Activated B cell treated with CpG ODN at 0.5 μM for 24 hours (primary cell): ENCODE measurements at regions not wholly inside any gene's neighbourhood (a gene's known extent, or its start where the extent isn't known, plus 50 kb on each side); places are given as distances from the start of the nearest gene placed in this dataset.
A peak's percentile ranks its signal among the peaks of the same experiment; 100 is the strongest.

Source experiments
- ATAC-seq: fragments of 200-7000 bp; cut with Tn5 transposase; one replicate; pipeline ENCODE4 v1.10.0; 2021; ENCODE audit warnings: low read depth, mild to moderate bottlenecking, moderate library complexity
- CTCF ChIA-PET: fragments of 350-600 bp; sonication (Branson Sonifier 250); formaldehyde crosslinking; loops from one replicate; lab custom pipeline; 2021; ENCODE audit warnings: antibody characterized with exemption; lab: Charles Lee
- POLR2A ChIA-PET: fragments of 350-600 bp; sonication (Branson Sonifier 250); formaldehyde crosslinking; loops from one replicate; lab custom pipeline; 2021; ENCODE audit warnings: antibody characterized with exemption; lab: Charles Lee
- DNase-seq: peaks from one replicate; pipeline ENCODE4 v3.0.0; 2022
- H3K27ac Mint-ChIP-seq: one replicate; pipeline ENCODE4 v1.8.0; 2020; ENCODE audit warnings: mixed read lengths
- H3K27me3 Mint-ChIP-seq: one replicate; pipeline ENCODE4 v1.8.0; 2021; ENCODE audit warnings: mixed read lengths
- H3K36me3 Mint-ChIP-seq: one replicate; pipeline ENCODE4 v1.8.0; 2021; ENCODE audit warnings: low read depth, mixed read lengths
- H3K4me1 Mint-ChIP-seq: one replicate; pipeline ENCODE4 v1.8.0; 2021; ENCODE audit warnings: mixed read lengths
- H3K4me3 Mint-ChIP-seq: one replicate; pipeline ENCODE4 v1.8.0; 2020; ENCODE audit warnings: mild to moderate bottlenecking, mixed read lengths
- H3K9me3 Mint-ChIP-seq: one replicate; pipeline ENCODE4 v1.8.0; 2020; ENCODE audit warnings: mixed read lengths
- intact Hi-C: fragments of 100-400 bp; cut with micrococcal nuclease; formaldehyde crosslinking; loops from one replicate; pipeline ENCODE4 v1.15.1; 2024
- TF ChIP-seq, protein P1 (sequence below): fragments of 200-600 bp; IDR thresholded peaks from one replicate; pipeline ENCODE4 v1.8.0; 2022; ENCODE audit warnings: antibody characterized with exemption, mild to moderate bottlenecking

DNA sequence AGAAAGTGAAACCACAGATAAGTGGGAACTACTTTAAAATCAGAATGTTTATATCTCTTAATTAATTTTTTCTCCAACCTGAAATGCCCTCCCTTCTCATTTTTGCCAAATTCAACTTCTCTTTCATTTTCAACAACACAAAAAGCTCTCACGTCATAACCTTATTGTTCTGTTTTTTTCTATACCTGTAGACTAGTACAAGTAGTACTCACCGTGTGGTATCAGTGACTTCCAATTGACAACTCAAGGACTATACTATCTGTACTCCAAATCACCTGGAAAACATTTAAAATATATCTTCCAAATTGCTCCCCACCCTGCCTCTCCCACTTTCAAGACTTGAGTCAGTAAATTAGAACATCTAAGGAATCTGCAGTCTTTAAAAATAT, 72.8 kb upstream of the ZNF280D start:
- ATAC-seq: peak; percentile 31
- Mint-ChIP-seq H3K27ac (no peak overlapping the region), H3K9me3 (peaks cover 25% of the 10 kb centered on the region), H3K4me3 (peak overlapping the region; percentile 44), H3K27me3 (no peaks in the 10 kb centered on the region), H3K36me3 (peaks cover 2% of the 10 kb centered on the region), H3K4me1 (peaks cover 30% of the 10 kb centered on the region)
- TF ChIP-seq, protein P1, sequence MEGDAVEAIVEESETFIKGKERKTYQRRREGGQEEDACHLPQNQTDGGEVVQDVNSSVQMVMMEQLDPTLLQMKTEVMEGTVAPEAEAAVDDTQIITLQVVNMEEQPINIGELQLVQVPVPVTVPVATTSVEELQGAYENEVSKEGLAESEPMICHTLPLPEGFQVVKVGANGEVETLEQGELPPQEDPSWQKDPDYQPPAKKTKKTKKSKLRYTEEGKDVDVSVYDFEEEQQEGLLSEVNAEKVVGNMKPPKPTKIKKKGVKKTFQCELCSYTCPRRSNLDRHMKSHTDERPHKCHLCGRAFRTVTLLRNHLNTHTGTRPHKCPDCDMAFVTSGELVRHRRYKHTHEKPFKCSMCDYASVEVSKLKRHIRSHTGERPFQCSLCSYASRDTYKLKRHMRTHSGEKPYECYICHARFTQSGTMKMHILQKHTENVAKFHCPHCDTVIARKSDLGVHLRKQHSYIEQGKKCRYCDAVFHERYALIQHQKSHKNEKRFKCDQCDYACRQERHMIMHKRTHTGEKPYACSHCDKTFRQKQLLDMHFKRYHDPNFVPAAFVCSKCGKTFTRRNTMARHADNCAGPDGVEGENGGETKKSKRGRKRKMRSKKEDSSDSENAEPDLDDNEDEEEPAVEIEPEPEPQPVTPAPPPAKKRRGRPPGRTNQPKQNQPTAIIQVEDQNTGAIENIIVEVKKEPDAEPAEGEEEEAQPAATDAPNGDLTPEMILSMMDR: no peak
- POLR2A ChIA-PET: interaction anchor here (0.9 kb wide), 1 partner anchor 19 kb away, joined by 3 read pairs; no protein-coding TSS in a partner anchor
- intact Hi-C loops: no loop called here
- DNase-seq: no peak
- CTCF ChIA-PET: no interaction called here

- intact Hi-C loops: no loop called here
- peak; percentile 77 for ATAC-seq
- TF ChIP-seq, protein P1: no peak
Measured at GRCh38 chr15:56805466-56806147, 72.3 kb upstream of the ZNF280D start.

DNA sequence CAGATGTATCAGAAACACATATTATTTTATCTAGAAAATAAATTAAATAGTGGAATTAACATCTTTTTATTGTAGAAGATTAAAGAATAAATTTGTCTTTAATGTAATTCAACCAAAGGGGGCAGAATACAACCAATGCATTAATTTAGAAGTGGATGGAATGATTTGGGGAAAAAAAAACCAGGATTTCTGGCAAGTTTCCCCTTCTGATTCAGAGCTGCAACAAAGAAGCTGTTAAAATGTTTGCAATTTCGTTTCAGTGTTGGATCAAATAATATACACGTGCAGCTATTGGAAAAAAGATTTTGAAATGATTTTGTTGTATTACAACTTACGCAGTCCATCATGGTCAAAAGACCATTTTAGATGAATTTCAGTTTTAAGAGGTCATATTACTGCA, 71.6 kb upstream of the ZNF280D start:
- DNase-seq (no peak), ATAC-seq (no peak)
- peaks cover 30% of the 10 kb centered on the region for H3K4me1 Mint-ChIP-seq
- peaks cover 2% of the 10 kb centered on the region for H3K36me3 Mint-ChIP-seq
- TF ChIP-seq, protein P1: no peak
- H3K9me3 Mint-ChIP-seq: peaks cover 20% of the 10 kb centered on the region
- ChIA-PET POLR2A (no interaction called here), CTCF (no interaction called here)
- H3K27ac Mint-ChIP-seq: peak overlapping the region; percentile 68
- intact Hi-C loops: no loop called here
- H3K27me3 Mint-ChIP-seq: no peaks in the 10 kb centered on the region
- H3K4me3 Mint-ChIP-seq: no peak overlapping the region

More at GRCh38 chr15:56805466-56806147, 72.3 kb upstream of the ZNF280D start:
- Mint-ChIP-seq H3K36me3 (peaks cover 2% of the 10 kb centered on the region), H3K4me3 (peak overlapping the region; percentile 74), H3K9me3 (peaks cover 22% of the 10 kb centered on the region), H3K27me3 (no peaks in the 10 kb centered on the region), H3K27ac (peak overlapping the region; percentile 68), H3K4me1 (peaks cover 30% of the 10 kb centered on the region)
- ChIA-PET CTCF (no interaction called here), POLR2A (interaction anchor here (0.9 kb wide), 1 partner anchor 18 kb away, joined by 3 read pairs; no protein-coding TSS in a partner anchor)
- no peak for DNase-seq

GRCh38 chr15:56804279-56804678, 71.0 kb upstream of the ZNF280D start:
- POLR2A ChIA-PET: no interaction called here
- Mint-ChIP-seq H3K27ac (peak overlapping the region; percentile 50), H3K9me3 (peaks cover 17% of the 10 kb centered on the region), H3K4me1 (peaks cover 30% of the 10 kb centered on the region), H3K4me3 (peak overlapping the region; percentile 9), H3K27me3 (no peaks in the 10 kb centered on the region), H3K36me3 (peaks cover 2% of the 10 kb centered on the region)
- ATAC-seq (no peak), DNase-seq (no peak)
- intact Hi-C loops: no loop called here
- TF ChIP-seq, protein P1: no peak
- CTCF ChIA-PET: no interaction called here

DNA sequence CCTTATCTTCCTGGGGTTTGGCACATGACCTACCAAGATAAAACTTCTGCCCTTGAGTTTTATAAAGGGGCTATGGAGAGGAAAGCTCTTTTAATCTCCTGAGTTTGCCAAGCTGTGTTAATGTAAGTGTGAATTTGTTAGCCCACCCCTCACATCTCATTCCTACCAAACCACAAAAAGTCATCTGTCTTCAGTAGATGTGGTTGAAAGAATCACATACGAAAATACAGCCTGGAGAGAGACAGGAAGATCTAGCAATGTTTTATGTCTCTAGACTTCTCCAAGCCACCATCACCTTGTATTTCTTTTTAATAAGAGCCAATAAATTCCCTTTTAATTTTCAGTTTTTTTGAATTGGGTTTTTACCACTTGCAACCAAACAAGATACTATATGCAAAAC, 68.9 kb upstream of the ZNF280D start:
- no peak overlapping the region for H3K27ac Mint-ChIP-seq
- no peak for ATAC-seq
- TF ChIP-seq, protein P1: no peak
- peaks cover 3% of the 10 kb centered on the region for H3K9me3 Mint-ChIP-seq
- peaks cover 30% of the 10 kb centered on the region for H3K4me1 Mint-ChIP-seq
- no peaks in the 10 kb centered on the region for H3K27me3 Mint-ChIP-seq
- no peak for DNase-seq
- no peak overlapping the region for H3K4me3 Mint-ChIP-seq
- CTCF ChIA-PET: no interaction called here
- POLR2A ChIA-PET: no interaction called here
- intact Hi-C loops: no loop called here
- H3K36me3 Mint-ChIP-seq: no peaks in the 10 kb centered on the region
